Stimulated activated CD4-positive, alpha-beta T cell treated with anti-CD3 and anti-CD28 coated beads, Interleukin-15, amount 100 ng/mL, for 24 hours (primary cell): ENCODE measurements at regions not wholly inside any gene's neighbourhood (a gene's known extent, or its start where the extent isn't known, plus 50 kb on each side); places are given as distances from the start of the nearest gene placed in this dataset.
A peak's percentile ranks its signal among the peaks of the same experiment; 100 is the strongest.

Source experiments
- DNase-seq: peaks from one replicate; pipeline ENCODE4 v3.0.0-alpha.2; 2020

- DNase-seq, result no peak
Observed at GRCh38 chr17:77421630-77421972, 280.8 kb downstream of the SEC14L1 start.

- DNase-seq, result no peak
Observed at GRCh38 chr17:77422104-77422747, 281.5 kb downstream of the SEC14L1 start.

- no peak for DNase-seq
Observed at GRCh38 chr17:77422748-77423113, 282.0 kb downstream of the SEC14L1 start.

DNA sequence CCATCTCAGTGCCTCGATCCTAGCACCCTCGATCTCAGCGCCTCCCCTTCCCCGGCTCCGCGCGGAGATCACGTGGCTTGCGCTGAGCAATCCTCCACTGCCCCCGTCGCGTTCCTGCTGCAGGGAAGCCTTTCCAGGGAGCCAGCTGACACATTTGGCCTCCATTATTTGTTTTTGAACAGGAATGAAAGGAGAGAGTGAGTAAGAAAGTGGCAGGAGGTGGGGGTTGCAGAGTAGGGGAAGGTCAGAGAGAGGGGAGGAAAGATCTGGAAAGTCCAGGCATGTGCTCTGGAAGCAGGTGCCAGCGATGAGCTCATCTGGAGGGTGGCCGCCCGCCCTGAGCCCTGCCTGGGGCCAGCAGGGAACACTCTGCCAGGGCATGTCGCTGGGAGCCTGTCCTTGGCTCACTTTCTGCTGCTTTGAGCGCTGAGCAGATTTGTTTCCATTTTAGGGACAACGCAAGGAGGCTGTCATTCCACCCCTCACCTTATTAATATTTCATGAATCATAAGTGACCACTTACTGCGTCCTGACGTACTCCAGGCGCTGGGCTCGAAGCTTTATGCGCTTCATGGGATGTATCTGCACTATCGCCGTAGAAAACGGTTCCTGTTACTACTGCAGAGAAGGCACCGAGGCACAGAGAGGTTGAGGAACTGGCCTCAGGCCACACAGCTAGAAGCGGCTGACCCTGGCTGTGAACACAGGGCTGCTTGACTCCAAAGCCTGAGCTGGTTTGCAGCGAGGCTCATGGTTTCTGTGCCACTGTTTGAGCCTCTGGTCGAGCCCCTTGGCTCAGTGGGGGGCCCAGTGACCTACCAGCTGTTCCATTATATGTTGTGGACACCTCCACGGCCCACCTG, 283.1 kb downstream of the SEC14L1 start:
- no peak for DNase-seq

- DNase-seq, result no peak
Observed at GRCh38 chr17:77424585-77425344, 284.0 kb downstream of the SEC14L1 start.

DNA sequence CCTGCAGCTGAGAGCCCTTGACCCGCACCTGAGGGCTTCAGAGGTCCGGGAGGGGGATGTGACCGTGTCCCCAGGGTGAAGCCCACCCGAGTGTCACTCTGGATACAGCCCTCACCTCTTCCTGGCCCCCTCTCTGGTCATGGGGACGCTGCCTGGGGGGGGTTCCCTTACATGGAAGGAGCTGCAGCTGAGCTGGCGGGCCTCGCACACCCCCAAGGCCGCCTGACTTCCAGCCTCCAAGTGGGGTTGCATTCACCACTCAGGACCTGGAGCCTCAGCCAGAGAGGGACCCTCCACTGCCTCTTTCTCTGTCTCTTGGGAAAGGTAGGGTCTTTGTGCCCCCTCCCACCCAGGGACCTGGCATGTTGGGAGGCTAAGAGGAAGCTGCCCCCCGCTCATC, 284.6 kb downstream of the SEC14L1 start:
- no peak for DNase-seq

- DNase-seq, result peak; percentile 52
Observed at GRCh38 chr17:77425791-77426641, 285.2 kb downstream of the SEC14L1 start.

DNA sequence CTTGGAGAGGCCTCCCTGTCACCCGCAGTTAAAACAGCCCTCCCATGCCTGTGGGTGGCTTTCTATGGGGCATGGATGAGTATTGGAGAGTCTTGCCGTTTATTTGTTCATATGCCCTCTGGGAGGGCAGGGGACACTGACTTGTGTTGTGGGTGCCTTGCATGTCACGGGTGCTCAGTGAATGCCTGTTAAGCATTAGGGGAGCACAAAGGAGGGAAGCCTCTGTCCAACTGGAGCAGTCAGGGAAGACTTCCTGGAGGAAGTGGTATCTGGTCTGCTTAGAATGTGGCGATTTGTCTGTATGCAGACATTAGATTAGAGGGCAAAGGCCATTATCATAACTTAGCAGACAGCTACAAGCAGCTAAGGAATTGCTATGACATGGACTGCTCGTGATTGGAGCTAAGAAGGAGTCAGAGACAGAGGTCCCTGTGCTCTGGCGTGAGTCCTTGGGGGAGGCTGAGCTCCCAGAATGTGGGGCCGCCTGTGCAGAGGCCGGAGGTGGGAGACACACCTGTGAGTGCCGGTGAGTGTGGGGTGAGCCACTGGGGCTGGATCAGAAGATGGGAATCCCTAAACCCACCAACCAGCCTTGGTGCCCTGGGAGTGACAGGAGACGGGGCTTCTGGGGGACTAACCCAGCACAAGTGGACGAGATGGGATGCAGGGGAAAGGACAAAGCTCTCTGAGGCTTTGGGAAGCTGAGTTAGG, 286.1 kb downstream of the SEC14L1 start:
- no peak for DNase-seq

DNA sequence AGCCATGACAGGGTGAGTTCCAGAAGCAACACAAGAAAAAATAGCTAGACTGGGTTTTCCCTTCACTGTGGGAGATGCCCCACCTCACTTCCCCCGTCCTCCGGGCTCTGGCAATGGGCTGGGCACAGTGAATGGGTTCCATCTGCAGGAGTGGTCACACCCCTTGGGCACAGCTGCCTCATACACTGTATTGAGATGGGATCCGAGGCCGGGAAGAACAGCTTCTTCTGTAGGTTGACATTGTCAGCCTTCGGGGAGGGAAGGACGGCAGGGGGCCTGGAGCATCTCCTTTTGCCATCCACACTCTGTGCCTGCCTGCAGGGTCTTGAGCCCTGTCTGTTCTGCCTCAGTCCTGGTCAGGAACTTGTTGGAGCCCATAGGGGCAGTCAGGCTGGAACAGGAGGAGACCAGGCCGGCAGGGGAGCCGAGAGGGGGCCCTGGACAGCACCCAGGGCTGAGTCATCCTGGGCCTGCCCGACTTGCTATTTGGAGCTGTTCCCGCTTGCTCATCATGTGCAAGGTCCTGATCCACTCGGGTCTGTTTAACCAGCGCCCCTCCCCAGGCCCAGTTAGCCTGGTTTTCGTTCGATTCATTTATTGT, 286.7 kb downstream of the SEC14L1 start:
- no peak for DNase-seq

DNA sequence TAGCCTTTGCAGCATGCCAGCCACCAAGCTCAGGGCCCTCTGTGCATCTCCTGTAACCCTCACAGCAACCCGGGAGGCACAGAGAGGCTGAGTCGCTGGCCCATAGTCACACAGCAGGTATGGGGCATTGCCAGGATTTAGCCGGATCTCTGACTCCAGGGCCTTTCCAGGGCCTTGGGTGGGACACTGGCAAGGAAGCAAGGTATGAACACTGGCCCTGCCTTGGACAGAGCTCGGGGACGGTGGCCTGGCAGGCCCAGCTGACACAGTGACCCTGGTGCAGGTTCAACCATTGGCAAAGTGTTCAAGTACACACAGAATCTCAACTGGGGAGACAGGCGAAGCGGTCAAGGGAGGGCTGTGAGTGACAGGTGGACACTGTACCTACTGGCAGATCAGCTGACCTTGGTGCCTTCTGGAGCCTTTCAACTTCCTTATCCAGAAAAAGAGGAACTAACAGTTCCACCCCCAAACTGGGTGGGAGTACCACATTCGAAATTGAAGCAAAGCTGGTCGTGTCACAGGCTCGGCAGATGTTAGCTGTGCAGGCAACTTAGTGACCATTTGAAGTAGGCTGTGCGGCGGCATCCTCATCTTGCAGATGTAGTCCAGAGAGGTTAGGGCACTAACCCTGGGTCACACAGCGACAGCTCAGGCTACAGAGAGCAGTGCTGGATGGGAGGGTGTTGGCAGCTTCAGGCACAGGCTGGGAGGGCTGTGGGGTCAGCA, 287.4 kb downstream of the SEC14L1 start:
- no peak for DNase-seq

GRCh38 chr17:77428749-77429368, 288.1 kb downstream of the SEC14L1 start:
- no peak for DNase-seq

- no peak for DNase-seq
Observed at GRCh38 chr17:77429369-77429968, 288.7 kb downstream of the SEC14L1 start.

DNA sequence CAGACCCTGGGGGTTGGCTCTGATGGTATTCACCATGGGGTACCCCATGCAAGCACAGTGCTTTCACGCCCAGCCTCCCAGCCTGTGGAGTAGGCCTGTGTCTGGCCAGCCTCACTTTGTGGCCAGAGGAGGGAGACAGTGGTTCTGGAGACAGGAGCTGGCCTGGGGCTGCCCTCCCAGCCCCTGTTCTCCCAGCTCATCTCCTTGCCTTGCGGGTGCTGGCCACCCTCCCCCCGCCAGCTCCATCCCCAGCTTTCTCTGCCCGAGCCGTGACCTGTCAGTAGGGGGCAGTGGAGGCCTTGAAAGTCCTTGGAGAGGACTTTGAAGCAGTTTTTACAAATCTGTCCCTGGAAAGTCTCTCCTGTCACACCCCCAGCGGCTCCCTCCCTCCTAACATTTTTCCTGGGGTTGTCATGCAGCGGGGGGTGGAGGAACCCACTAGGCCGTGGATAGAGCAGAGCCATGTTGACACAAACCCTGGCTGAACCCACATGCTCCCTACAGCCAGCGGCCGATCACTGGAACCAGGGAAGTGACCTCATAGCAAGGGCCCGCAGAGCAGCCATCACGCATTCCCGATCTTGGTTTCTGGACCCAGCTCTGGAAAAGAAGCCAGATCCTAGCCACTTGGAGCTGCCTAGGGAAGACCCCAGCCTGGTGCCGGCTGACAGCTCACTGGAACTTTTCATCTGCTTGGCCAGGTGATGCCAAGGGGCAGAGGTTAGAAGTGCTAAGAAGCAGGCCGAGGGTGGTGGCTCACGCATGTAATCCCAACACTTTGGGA, 289.4 kb downstream of the SEC14L1 start:
- peak; percentile 91 for DNase-seq

- DNase-seq, result no peak
Observed at GRCh38 chr17:77432034-77432661, 291.4 kb downstream of the SEC14L1 start.

GRCh38 chr17:77432742-77433141, 292.0 kb downstream of the SEC14L1 start:
- peak; percentile 59 for DNase-seq

DNA sequence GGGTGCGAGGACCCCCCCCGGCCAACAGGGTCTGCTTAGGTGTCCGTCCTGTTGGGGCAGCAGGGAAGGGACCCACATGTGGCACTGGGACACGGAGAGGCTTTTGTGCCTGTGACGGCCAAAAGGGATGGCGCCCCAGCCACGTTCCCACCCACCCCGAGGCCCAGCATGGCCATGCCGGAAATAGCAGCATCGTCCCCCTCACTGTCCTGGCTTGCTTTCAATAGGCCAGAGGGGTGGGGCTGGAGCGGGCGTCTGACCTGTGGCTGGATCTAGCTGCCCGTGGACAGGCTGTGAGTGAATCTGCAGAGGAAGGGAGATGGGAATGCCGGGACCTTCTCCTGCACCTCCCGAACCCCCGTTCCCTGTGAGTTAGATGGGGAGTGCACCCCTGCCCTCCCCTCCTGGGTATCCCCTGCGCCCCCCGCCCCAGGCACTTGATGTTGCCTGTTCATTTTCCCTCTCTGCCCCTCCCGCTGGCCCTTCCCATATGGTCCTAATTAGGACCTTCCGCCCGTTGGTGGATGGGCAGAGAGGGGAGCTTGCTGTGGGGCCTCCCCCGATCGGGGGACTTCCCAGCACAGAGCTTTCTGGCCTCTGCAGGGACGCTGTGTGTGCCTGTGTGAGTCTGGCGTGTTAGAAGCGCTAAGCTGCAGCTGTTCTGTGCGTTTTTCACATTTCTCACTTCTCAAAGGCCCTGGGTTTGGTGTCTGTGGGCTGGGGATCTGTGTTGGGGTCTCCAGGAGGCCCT, 292.8 kb downstream of the SEC14L1 start:
- DNase-seq, result peak; percentile 70

DNA sequence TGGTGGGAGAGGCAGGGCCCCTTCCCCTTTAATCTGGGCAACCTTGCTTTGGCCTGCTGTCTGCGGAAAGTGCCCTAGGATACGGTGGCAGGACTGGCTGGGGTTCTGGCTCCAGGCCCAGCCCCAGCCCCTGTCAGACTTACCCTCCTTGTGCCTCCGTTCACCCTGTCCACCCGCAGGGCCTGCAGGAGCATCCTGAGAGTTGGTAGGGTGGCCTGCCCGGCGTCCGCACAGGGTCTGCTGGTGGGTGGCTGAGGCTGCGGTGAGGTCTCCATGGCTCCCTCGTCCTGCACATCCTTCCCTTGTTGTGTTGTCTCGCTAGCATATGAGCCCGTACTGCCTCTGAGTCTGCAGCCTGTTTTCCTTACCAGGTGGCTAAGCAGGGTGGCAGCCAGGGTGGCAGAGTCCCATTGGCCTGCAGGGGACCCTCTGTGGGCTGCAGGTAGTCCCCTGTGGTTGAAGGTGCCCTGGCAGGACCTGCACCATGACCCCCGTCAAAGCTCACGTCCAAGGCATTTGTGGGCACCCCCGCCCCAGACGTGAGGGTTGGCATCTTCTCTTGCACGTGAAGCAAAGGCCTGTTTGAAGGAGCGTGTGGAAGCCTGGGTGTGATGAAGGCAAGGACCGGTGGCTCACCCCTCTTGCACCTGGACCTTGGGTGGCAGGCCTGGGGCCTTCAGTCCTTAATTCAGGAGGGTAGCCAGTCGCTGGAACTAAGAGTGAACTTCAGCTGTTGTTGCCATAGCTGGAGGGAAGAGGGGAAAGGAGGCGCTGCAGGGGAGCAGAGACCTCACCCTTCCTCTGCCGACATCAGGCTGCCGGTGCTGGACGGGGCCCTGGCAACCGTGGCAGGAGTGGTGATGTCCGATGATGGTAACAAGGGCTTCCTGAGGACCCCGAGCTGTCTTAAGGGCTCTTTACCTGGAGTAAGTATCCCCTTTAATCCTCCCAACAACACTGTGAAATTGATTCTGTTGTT, 293.7 kb downstream of the SEC14L1 start:
- DNase-seq, result no peak
